Umbilical cord (tissue), 1 donor: ENCODE measurements at regions not wholly inside any gene's neighbourhood (a gene's known extent, or its start where the extent isn't known, plus 50 kb on each side); places are given as distances from the start of the nearest gene placed in this dataset.
A peak's percentile ranks its signal among the peaks of the same experiment; 100 is the strongest.

Experiments
- DNase-seq: peaks from one replicate; pipeline ENCODE4 v3.0.0-alpha.2; 2015; ENCODE audit warnings: low spot score

DNA sequence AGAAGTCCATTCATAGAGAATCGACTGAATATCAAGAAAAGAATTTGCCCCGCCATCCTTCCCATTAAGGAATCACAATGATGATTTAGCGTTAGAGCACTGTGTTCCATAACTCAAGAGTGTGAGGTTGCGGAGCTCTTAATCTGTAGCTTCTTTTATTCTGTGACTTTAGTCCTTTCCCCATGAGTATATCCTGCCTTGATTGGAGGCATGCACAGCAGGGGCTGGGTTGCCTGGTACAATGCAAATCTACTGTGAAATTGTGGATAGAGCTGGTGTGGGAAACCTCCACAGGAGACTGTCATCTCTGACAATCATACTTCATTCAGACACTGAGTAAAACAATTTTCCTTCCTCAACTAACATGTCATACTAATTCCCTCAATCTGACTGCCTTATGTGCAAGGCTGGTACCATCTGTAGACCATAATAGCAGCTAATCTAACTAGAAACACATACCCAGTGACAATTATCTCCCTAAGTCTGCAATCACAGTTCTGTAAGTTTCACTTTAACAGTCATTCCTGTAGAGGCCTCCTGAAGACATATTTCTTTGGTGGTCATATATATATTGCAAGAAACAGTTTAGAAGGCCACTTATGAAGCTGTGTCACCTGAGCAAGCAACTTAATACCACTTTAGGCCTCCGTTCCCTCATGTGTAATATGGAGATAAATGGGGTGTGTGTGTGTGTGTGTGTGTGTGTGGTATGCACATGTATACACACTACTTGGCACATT is 355.2 kb upstream of the FAM241A start:
- DNase-seq = no peak

DNA sequence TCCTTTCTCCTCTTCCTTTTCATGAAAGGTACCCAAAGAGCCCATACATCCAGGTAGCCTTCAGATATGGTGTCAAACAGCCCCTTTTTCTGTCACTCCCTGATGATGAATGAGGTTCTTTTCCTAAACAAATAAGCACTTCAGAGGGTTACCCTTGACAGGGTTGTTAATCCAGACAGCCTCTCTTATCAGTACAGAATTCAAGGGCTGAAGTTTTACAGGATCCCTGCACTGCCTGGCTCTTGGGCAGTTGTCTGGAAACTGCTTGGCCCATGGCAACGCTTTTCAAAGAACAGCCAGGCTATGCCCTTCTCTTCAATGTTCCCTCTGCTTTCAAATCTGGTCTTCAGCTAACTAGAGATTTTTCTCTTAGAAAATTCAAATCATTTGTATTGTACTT is 352.6 kb upstream of the FAM241A start:
- DNase-seq = peak; percentile 46

DNA sequence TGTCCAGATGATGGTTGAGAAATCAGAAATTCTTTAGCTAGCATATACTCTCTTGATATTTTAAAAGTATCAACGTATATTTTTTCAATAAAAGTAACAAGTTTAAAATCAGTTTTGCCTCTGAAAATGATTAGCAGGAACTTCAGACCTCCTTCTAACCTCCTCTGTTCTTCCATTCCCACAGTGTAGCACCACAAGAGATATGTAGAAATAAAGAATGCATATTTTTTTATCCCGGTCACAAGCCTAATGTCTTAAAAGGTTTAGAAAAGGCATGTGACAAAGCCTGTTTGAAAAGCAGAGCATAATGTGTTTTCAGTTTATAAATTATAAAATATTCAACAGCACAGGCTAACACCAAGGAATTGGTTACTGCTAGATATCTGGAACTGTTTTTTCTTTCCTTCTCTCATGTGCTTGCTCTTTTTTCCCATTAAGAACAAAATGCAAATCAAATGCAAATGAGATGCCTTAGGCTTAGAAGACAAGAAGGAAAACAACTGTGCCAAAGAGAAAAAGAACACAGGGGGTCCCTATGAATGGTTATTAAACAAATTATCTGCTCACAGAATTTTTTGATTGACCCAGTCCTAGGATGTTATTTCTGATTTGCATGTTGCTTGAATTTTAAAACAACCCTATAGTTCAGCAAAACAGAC is 351.7 kb upstream of the FAM241A start:
- no peak for DNase-seq

DNA sequence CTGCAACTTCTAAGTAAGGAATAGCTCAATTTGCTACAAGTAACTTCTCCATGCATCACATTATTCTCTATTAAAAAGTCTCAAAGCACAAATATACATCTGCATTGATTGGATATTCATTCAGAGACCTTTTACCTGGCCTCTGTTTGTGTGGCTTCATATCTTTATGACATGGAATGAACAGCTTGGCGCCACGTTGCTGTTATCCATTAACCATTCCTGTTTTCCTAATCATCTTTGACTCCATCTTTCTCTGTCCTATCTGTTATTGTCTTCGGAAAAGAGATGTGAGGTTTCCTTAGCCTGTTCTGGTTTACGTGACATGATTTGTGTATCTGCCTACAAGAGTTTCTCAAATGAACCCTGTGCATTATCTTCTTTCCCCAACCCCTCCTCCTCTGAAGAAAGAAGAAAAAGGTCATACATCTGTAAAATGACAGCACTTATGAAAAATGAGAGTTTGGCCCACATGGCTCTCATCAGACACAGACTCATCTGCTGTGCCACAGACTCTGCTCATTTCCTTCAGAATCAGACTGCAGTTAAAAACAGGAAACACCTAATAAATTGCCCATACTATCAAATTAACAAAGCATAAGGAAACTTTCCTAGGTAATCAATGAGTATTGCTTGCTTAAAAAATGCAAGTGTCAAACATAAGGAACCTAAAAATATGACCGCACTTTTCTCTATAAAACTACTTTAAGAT is 347.6 kb upstream of the FAM241A start:
- DNase-seq = no peak

DNA sequence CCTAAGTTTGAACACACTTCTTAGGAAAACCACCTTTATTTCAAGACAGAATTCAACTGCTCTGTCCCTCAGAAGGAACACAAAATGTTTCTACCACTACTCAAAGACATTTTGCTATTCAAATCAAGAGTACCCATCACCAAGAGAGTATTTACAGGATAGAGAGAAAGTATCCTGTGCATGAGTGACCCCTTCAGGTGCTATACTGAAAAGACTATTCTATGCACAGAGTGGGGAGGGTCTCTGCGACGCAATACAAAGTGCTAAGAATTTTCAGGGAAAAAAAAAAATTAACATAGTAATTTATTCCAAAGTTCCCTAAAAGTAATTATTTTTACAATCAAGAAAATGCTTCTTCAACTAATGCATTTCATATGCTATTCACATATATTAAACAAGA is 346.4 kb upstream of the FAM241A start:
- no peak for DNase-seq

DNA sequence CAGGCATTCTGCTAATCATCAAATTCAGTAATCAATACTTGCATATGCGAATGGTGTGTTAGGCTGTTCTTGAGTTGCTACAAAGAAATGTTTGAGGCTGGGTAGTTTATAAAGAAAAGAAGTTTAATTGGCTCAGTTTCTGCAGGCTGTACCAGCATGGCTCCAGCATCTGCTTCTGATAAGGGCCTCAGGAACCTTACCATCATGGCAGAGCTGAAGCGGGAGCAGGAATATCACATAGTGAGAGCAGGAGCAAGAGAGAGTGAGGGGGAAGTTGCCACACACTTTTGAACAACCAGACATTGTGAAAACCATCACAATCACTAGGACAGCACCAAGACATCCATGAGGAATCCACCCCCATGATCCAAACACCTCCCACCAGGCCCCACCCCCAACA is 344.7 kb upstream of the FAM241A start:
- no peak for DNase-seq

DNA sequence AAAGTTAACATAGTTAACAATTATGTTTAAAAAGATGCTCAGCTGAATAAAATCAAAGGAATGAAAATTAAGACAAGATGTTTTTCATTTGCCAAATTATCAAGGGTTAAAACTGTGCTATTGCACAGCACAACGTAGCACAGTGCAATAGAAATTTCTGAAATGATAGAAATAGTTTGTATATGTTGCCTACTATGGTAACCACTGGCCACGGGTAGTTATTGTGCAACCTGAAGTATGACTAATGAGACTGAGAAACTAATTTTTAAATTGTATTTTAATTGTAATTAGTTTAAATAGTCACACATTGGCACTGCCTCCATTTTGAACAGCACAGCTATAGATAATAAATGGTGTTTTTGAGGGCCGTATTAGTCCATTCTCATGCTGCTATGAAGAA is 343.1 kb upstream of the FAM241A start:
- DNase-seq = no peak

DNA sequence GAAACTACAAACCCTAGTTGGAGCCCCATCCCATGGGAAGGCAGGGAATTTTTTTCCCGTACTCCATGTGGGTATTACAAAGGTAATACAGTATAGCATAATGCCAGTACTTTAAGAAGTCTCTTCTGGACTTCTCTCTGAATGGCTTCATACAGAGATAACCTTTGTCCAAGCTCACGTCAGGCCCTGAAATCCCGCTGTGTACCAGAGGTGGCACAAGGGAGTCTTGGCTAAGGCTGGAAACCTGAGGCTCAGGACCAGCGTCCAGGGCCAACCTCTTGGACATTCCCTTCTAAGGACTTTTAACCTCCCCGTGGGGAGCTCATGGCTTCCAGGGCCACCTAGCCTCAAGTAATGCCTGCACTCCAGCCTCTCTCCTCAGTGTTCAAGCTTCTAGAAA is 338.9 kb upstream of the FAM241A start:
- no peak for DNase-seq

DNA sequence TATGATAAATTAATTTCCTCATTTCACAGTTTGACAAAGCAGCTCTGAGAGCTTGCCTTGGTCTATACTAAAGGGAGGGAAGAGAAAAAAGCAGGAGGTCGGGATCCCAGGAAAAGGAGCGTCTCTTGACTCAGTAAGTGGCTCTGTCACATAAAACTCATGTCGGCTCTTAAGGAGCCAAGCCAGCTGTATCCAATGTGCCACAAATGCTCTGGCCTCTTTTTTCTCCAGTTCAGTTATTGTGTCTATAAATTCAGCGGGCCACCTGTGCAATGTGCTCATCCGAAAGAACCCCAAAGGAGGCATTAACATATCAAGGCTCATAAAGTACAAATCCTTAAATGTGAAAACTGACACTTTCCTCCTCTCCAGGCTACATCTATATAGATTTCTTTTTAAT is 337.7 kb upstream of the FAM241A start:
- DNase-seq = no peak

DNA sequence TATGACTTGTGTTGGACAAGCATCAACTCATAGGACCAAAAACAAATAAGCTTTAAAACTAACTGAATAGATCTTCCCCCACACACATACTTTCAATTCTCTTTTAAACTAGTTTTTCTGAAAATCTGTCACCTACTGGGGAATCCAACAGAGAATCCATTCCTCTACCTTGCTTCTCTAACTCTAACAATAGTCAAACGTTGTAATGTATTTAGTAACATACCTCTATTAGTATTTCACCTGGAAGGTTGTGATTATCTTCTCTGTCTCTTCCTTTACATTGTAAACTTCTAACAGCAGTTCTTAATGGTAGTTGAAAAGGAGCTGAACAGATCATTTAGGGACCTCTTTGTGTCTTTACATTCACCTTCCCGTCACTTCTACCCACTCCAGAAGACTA is 337.1 kb upstream of the FAM241A start:
- DNase-seq = no peak

DNA sequence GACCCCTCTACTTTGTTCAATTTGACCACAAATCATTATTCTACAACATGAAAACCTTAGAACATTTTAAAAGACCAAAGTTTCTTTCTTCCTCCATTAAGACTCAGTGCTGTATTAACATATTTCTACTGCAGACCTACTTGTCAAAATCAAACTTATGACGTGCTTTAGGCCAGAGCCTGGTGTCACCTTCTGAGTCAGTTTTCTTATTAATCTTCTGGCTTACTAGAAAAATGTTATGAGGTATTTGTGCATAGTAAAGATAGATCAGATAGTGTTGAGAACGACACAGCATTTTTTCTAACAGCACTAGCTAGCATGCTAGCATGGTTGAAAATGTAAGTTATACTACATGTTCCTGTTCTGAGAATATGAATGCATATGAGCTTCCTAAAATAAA is 333.6 kb upstream of the FAM241A start:
- peak; percentile 27 for DNase-seq

DNA sequence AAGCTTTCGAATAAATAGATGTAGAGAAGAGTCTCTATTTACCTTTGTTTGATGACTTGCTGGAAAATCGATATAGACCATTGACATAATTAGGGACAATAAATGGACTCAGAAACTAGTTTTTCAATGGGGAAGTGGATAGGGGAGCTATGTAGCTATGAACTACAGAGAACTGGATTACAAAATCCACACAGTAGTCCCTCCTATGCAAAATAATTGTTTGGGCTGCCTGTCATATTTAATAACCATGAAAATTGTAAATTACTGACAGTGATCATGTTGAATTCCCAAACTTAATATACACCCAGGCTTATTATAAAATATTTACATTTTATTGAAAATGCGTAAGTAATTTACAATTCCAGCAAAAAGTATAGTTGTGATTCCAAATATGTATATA is 333.1 kb upstream of the FAM241A start:
- DNase-seq = no peak

DNA sequence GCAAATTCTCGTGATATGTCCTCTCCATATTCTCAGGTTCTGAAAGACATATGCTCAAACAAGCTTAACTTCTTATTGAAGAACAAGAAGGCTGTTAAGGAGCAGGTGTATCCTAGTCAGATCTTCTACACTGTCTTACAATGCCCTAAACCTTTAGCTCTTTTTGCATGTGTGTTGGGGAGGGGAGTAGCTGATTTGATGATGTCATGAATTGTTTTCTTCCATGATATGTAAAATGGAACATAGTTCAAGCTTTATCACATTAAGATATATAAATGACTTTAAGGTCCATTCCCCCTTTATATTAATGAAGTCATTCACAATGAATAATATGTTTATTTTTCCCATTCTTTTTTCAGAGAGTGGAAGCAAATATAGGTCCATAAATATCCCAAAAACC is 332.5 kb upstream of the FAM241A start:
- no peak for DNase-seq

DNA sequence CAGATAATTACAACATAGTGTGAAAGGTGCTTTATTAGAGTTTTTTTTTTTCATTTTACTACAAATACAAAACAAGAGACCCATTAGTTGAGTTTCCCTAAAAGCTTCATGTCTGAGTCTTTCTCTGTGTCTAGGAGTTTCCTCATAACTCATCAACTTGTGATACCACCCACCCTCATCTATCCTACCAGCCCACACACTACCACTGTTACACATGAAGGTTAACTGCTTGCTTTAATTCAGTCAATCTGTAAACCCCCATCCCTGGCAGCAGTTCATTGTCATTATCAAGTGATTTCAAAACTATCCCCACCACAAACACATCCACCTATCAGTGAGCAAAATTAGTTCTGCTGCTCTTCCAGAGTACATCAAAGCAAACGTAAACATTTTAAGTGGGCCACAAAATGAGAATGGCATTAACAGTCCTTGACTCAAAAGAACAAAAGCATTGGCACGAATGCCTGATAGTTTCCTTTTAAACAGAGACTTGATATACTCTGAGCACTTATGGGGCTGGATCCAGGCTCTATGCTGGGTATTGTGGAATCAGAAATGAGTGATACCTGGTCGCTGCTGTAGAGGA is 331.6 kb upstream of the FAM241A start:
- DNase-seq = no peak

DNA sequence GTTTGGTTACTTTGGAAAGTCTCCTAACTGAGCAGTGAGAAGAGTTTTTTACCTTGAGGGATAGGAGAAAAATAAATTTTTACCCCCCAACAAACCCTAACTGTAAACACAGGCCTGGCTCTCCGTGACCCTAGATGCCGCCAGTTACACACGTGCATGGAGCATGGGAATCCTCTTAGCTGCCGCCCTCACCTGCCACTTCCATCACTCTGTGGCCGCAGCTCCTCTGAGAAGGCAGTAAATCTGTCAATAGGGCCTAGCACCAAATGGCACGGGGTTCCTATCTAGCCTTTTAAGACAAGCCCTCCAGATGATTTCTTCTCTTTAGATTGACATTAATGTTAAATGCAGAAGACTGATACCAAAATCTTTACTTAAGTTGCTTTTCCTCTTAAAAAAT is 330.3 kb upstream of the FAM241A start:
- no peak for DNase-seq

DNA sequence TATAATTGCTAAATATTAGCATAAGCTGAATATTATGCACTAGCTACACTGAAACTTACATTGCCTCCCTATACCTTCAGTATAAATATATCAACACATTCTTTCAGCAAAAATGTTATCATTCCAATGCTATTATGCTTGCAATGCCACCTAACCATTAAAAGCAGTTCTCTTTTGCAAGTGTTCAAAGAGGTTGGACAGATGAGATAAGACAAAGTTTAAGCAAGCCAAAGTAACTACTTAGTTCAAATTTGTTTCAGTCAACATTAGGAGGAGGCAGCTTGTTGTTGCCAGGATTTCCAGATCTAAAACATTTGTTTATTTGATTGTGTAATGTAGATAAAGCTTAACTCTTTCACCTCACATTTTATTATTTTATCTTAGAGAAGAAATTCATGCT is 323.9 kb upstream of the FAM241A start:
- DNase-seq = no peak

DNA sequence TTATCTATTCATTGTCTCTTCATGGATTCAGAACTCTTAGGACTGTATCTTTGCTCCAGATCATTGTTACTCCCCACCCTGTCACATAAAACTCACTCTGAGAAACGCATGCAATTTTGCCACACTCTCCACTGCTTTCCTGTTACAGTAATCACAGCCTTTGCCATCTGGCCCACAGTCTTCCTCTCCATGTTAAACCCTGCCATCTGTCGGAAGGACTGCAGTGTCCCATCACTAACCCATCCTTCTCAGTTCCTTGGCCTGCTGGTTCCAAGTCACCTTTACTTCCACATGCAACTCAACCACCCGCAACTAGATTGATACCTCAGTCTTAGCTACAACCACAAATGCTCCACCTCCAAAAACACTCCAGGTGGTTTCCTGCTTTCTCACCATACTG is 308.7 kb upstream of the FAM241A start:
- DNase-seq = no peak

DNA sequence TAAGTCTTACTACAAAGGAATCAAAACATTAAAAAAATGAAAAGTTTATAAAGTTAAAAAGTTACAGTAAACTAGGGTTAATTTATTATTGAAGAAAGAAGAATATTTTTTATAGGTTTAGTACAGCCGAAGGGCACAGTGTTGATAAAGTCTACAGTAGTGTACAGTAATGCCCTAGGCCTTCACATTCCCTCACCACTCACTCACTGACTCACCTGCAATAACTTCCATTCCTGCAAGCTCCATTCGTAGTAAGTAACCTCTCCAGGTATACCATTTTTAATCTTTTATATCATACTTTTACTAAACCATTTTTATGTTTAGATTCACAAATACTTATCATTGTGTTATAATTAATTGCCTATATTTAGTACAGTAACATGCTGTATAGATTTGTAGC is 307.5 kb upstream of the FAM241A start:
- DNase-seq = no peak

DNA sequence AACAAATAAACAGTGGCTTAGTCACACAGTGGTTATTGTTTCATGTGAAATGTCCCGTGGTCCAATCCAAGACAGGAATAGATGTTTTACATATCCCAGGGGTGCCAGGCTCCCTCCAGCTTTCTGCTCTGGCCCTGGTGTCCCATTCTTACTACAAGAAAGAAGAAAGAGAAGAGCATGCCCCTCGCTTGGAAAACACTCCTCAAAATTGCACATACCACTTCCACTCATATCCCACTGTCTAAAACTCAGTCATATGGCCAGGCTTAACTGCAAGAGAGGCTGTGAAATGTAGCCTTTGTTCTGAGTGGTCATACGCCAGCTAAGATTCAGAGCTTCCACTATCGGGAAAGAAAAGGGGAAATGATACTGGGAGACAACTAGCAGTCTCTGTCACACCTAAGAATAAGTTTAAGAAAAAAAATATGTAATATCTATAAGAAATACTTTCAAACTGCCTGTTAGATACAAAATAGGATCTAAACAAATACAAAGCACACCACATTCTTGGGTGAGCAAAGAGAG is 306.8 kb upstream of the FAM241A start:
- DNase-seq = no peak

DNA sequence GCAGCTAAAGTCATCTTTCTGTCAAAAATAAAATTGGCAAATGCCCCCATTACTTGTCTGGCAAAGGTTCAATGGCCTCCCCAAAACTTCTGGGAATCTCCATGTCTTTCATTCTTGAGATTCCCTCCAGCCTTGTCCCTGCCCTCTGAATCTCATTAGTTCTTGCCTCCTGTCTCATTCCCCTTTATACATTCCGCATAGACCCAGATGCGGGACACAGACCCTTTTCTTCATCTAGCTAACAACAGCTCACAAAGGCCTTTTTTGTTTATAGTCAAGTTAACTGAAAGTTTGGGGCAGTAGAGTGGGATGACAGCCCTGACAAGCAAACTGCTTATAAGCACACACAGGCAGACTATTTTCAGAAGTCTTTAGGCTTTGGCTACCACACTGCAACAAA is 306.1 kb upstream of the FAM241A start:
- no peak for DNase-seq

DNA sequence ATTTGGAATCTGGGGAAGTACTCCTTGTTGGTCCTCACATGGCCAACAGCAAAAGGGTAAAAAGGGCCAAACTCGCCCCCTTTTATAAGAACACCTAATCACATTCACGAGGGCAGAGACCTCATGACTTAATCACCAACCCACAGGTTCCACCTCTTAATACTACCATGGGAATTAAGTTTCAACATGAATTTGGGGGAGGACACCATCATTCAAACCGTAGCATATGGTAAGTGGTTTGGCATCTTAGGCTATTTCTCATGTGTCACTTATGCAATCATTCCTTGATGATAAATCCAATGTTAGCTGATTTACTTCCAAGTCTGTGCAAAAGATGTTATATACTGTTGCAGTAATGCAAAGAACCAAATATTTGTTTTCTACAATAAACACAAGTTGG is 302.9 kb upstream of the FAM241A start:
- DNase-seq = no peak

DNA sequence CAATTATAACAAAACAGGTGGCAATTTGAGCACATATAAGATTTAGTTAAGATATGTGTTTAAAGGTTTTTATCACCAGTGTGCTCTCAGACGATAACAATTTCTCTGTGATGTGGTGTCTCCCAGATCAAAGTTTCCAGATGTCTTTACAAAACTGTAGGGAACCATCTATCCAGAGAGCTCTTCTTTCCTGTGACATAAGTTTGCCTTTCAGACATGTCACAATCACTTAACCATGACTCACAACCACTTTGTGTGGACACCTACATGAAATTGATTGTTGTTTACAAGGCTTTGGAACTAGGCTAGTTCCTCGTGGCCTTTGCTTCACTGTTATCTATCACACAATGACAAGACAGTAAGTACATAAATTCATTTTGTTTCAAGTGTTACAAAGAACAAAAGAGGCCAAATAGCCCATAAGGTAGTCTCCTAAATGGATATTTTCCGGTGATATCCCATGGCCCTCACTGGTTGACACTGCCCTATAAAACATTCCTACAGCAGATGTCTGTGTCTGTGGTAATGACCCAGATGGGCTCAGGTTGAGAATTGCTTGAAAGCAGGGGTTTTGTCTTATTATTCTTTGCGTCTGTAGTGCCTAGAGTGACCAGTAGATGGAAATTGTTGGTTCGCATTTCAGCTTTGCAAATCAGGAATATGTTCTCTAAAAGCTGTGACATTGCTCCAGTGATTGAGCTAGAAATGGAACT is 297.8 kb upstream of the FAM241A start:
- DNase-seq = no peak
